Inflammatory macrophage treated with lipopolysaccharide for 1 hour (primary cell): ENCODE measurements at regions not wholly inside any gene's neighbourhood (a gene's known extent, or its start where the extent isn't known, plus 50 kb on each side); places are given as distances from the start of the nearest gene placed in this dataset.

Experiments used
- DNase-seq, 2 donors: peaks; one replicate each; pipeline ENCODE4 v3.0.0-alpha.2; 2020 to 2022

DNA sequence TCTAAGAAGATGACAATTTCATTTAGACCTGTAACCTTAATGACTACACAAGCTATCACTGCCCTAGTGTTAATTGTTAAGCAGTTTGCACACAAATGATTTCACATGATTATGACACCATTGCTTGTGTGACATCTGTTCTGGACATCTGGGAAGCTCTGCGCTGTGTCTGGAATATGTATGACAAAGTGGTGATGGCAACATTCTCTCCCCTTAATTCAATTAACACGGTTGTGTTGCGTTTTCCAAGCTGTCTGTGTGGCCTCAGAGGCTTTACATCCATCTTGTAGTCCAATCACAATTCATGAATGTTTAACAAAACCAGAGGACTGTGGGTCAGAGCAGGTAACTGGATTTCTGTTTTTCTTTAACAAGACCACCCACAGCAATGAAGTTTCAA lies 204.4 kb downstream of the COG6 start:
- no peak for DNase-seq

DNA sequence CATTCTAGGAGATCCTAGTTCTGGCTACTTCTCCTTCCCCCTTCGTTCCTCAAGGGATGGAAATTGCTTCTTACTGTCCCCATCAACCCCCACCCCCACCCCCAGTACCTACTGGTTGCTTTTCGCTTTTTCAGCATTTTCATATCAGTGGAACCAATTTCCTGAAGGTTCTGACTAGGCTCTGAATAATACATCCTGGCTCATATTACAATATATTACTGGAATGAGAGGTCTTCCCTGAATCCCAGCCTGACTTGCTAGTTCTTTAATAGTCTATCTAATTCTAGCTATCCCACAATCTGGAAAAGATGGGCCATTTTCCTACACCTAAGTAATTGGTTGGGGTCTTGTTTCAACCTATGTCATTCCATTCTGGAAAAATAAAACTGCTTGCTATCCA lies 207.4 kb downstream of the COG6 start:
- DNase-seq, result no peak

DNA sequence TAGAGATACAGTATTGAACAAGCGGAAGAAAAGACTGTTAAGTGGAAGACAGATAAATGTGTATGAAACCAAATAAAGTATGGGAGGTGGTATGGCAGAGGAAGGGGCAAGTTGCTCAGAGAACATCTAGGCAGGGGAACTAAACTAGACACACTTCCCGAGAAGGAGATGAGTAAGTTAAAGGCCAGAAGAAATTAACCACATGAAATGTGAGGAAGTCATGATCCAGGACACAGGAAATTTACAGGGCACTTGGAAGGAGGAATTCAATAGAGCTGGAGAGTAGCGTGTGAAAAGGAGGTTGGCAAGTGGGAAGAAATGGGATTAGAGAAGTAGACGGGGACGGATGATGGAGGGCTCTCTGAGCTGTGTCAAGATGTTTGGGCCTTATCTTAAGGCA lies 208.8 kb downstream of the COG6 start:
- DNase-seq, result no peak

DNA sequence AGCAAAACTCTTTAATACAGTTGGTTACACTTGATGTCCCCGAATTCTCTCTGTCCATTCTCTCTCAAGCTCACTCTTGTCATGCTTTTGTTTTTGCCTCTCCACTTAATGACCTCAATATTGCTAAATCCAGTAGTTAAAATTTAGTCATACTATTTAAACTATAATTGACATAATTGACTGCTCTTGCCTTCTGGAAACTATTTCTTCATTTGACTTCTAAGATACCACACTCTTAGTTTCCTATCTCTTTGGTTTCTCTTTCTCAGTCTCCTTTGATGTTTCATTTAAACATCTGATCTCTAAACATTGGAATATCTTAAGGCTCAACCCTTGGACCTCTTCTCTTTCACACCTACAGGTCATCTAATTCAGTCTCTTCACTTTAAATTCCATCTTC lies 211.3 kb downstream of the COG6 start:
- no peak for DNase-seq

DNA sequence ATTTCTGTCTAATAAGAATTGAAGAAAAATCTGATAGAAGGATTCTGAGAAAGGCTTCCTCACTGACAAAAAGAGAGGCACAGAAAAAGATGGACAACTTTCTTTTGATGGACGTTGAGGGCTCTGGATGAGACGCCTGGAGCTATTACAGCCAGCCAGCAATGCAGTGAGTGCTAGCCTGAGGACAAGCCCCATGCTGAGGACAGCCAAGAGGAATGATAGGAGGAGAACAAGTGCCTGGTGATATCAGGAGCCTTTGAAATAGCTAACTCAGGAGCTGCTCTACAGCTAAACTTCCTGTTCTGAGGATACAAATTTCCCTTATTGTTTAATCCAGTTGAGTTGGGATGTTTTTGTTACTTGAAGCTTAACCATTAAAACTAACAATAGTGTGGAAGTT lies 212.3 kb downstream of the COG6 start:
- DNase-seq, result no peak

DNA sequence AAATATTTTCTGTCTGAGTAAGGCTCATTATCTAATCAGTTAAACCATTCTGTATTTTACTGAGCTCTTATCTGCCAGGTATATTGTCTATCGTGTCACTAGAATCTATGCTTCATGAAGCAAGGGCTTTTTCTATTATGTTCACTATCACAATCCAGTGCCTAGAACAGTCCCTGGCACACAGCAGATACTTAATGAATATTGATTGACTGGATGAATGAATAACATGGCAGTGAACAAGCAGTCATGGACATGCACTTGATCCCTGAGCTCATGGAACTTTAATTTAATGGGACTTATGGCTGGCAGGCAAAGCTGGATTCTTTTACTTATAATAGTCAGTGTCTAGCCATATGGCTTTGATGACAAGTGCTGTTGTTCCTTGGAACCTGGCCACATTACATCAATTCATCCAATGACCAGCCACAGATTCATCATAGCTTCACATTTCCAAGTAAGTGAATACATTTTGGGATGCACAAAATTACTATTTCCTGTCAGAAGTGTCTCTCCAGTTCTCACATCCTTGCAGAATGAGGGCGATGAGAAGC lies 214.8 kb downstream of the COG6 start:
- DNase-seq, result no peak

DNA sequence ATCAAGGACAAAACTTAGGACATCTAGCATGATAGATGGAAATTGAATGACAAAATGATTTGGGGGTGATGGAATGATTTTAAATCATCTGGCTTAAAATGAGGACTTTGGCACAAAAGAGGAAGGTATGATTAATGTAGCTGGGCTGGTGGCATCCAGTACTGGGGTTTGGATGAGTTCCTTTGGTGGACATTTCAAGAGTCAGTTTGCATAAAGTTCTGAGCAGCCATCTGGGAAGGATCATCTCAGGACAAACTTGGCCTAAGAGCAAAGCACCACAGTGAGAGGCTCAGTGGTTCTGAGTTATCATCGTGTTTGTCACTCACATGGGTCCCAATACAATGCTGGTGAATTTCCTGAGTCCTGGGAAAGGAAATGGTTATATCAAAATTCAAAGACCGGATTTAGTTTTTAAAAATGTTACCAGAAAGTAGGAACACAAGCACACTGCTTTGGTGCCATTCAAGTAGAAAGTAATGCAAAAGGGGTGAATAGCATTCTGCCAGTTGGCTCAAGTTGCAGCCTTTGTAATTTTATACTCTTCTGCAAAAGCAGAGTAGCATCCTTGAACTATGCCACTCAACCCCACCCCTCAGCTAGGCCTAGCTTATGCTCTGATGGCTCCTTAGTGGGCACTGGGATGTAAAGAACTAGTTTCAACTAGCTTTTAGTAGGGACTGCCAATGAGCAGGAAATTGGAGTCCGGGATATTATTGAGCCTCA lies 219.0 kb downstream of the COG6 start:
- DNase-seq, result no peak

DNA sequence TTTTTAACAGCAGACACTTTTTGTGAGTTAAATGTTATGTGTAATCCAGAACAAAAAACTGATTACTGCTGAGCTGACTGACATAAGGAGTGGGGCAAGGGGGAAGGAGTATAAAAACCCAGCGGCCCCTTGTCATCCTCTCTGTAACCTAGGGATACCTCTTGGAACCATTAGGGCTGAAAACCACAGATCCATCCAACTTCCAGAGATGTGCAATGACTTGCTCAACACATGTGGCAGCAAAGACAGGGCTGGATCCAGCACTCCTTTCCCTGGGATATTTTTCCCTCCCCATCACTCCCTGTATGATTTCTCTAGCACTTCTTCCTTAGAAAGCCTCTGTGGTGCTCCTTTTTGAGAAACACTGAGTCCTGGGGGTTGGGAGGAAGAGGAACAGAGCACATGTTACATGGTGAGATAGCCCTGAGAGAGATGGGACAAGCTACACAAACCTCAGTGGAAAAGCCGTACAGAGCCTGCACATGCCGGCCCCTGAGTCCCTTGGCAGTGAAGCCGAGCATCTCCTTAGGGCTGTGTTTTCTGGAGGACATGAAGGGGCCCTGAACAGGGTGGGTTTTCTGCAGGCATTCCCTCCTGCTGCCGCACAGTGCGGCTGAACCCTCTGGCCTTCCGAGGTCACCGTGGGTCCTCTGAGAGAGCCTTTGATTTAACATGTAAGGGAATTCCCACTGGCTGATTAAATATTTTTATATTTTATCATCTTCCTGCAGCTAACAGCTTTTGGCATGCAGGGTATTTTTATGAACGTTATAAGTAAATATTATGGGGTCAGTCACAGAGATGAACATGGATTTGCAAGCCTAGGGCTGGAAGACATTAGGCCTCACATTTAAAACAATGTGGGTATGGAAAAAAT lies 219.9 kb downstream of the COG6 start:
- no peak for DNase-seq

DNA sequence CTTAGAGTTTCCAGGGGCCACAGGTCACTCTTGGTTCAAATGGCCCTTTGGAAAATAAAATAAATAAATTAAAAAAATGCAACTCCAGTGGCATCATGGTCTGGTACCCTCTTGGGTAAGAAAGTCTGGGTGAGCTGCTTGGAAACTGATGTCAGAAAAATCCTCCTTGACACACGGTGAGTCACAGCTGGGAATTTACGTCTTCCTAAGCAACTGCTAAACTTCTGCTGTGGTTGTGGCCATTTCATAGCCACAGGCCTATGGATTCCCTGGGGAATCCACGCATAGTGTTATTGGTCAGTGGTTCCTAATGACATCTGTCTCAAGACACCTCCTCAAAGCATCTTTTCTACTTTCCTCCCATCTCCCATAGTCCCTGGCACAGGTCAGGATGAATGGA lies 220.8 kb downstream of the COG6 start:
- peak in 1 of 2 donors; percentile 1 for DNase-seq

DNA sequence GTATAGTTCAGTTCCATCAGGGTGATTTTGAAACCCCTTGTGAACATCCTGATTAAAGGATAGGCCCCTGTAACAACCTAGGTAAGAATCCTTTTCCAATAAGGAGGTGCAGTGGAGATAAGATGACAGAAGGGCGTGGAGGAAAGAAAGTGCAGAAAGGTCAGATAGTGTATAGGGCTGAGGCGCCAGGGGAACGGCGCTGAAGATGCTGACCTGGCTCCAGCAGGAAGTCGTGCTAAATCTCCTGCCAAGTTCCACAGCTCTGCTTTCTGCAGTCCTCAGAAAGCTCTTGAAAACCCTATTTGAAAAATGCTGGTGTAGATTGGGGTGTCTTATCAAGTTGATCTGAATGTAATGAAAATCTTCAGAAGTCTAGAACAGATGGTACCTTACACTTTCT lies 221.7 kb downstream of the COG6 start:
- DNase-seq, result no peak

DNA sequence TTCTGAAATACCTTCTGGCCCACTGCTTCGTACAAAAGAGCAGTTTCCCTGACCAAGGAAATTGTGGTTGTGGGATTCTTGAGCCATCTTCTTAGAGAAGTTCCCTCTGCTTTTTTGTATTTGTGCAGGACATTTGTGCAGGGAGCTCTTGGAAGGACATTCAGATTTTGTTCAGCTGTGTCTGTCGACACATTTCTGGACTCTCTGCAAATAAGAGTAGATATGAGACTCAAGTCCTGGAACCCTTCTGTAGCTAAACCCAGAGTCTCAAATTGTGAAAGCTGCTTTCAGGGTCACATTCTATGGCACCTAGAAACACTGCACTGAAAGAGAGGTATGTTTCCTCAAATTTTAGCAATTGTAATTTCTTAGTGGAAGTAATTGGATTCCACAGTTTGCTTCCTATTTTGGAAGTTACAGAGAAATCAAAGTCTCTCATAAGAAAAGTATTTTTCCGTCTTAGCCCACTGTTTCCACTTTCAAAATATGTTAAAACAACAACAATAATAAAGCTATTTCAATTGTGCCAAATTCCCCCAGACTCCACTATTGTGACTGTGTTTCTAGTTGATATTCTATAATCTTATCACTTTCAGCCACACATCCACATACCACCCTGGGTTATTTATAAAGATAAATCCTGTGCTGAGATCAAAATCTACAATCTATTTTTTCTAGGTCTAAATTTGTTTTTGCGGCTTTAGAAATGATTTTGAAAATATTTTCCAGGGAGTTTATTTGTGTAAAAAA lies 224.0 kb downstream of the COG6 start:
- DNase-seq, result no peak

DNA sequence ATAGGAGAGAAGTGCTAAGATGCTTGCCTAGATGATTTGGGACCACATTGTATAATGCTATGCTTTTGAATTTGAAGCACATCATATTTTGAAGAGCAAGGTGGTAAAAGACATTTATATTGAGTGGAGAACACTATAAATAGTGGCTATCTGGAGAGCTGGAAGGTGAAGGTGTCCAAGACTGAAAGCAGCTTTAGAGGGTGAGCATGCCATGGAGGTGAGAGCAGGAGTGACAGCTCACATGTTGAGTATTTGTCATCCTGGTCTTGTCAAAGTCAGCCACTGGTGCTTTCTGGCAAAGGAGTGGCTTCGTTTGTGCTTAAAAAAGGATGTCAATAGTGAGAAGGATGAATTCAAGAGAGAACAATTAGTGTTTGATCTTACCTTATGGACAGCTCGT lies 225.9 kb downstream of the COG6 start:
- DNase-seq, result no peak

DNA sequence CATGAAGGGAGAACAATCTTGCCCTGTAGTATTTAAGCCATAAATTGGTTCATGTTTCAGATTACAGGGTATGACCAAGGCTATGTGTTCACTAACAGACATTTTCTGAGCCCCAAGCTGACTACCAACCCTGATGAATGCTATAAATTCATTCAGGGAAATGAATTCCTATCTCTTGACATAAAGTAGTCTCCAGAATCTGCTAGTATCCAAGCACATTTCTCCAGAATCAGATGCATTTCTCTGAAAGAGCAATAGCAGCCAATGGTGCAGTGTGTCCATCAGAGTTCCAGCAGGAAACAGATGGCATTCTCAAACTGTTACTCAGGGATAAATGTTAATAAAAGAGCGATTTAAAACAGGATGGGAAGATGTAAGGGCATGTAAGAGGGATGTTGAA lies 226.4 kb downstream of the COG6 start:
- DNase-seq, result no peak

DNA sequence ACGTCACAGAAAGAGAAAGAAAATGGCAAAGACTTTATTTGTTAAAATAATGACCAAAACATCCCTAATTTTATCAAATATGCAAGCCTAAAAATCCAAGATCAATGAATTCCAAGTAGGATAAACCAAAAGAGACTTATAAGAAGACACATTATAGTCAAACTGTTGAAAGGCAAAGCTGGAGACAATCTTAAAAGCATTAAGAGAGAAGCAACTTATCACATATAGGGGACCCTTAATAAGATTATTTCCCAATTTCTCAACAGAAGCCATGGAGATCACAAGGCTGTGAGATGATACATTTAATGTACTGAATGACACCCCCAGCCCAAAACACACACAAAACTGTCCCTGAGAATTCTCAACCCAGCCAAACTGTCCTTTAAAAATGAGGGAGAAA lies 228.7 kb downstream of the COG6 start:
- DNase-seq, result no peak

DNA sequence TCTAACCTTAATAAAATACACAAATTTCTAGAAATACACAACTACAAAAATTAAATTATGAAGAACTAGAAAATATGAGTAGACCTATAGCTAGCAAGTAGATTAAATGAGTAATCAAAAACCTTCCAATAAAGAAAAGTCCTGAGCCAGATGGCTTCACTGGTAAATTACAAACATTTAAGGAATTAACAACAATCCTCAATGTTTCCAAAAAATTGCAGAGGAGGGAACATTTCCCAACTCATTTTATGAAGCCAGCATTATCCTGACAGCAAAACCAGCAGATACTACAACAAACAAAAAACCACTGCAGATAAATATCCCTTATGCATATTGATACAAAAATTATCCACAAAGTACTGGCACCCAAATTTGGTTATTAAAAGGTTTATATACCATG lies 230.9 kb downstream of the COG6 start:
- DNase-seq, result no peak

DNA sequence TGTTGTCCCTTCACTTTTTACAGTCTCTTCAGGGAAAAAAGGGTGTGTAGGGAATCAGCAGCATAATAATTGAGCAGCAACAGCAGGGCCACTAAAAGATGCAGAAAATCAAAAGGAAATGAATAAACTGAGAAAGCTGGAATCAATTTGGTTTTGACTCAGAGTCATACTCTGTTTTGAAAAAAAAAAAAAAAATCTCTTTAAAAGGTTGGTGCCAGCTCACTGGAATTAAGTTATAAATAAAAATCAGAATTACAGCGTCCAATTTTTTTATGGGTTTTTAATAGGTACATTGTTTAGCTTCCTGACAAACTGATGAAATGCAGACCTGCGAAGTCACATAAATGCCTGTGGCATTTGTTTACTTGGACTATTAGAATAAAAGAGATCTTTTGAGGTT lies 231.9 kb downstream of the COG6 start:
- no peak for DNase-seq

DNA sequence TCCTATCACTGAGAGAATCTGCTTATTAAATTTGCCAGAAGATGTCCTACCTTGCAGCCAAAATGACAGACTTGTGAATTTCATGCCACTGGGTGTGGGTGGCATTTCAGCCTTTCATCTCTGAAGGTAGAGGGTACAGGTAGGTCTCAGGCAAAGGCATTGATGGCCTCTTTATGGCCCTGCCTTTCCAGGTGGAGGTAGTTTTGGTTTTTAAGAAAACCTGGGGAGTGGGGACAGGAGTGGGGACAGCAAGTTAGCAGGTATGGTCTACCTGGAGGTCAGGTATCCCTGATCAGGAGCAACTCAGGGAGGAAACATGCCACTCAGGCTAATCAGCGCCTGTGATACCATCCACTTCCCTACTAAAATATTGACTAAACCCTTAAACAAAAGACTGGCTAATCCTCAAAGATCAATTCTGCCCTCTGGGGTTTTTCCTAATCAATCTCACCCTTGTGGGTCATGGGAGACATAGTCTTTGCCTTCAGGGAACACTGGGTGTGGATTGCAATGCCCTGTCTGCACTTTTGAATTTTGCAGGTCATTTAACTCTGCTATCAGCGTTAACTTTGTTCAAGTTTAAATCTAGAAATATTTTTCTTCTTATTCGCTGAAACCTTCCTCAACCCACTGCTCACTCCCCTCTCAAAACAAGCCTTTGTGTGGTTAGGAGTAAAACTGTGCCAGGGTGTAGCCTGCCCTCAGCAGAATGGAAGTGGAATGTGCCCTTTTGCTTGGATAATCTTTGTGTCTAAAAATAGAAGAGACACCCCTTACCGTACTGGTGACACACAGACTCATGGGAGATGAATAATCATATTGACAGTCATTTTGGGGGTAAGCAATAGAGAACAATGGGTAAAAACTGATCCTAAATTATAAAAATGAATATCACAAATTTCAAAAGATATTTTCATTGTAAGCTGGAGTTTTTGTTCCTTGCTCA lies 233.7 kb downstream of the COG6 start:
- DNase-seq, result no peak

DNA sequence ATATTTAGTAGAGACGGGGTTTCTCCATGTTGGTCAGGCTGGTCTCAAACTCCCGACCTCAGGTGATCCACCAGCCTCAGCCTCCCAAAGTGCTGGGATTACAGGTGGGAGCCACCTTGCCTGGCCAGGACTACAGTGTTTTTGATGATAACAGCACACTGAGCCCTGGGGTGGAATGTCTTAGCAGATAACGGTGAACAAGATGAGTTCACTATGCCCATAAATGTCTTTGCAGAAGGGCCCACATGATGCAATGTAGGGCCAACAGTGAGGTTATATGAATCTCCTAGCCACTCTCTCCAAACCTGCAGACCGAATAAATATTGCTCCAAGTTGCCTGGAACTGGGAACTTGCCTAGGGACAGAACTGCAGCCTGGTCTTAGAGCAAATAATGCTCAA lies 235.1 kb downstream of the COG6 start:
- no peak for DNase-seq

DNA sequence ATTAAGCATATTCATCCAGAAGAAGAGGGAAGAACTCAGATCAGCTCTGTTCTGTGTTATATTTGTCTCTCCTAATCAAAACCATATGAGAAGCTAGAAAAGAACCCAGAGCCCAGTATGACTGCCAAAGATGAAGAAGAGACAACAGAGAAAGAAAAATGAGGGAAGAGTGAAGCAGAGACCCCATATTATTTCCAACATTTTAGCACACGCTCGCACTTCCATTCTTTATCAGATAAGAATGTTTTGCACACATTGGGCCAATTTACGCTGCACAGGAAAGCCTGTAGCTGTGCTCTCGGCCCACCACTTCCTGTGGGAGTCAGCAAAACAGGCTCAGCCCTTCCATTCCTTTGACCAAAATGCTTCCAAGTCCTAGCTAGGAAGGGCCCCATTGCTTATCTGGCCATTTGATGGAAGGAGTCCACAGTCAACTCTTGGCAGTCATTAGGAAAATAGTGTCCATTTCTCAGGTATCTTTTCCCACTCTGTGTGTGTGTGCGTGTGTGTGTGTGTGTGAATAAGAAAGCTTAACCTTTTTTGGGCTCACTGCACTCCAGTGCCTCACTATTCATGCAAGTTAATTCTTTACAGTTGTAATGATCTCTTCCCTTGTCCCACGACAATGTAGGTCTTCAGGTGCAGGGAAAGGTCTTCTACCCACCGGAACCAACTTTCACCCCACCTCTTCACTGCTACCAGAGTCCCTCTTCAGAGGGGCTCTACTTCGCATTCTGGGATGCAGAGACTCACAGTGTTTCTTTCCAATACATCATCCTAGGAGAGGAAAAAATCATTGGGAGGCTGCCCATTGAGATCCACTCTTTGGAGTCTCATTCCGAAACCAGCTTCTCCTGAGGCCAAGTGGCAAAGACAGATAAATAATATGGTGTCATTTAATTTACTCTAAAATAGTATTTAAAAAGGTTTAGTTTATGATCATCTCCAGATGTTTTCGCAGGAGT lies 237.5 kb downstream of the COG6 start:
- no peak for DNase-seq

DNA sequence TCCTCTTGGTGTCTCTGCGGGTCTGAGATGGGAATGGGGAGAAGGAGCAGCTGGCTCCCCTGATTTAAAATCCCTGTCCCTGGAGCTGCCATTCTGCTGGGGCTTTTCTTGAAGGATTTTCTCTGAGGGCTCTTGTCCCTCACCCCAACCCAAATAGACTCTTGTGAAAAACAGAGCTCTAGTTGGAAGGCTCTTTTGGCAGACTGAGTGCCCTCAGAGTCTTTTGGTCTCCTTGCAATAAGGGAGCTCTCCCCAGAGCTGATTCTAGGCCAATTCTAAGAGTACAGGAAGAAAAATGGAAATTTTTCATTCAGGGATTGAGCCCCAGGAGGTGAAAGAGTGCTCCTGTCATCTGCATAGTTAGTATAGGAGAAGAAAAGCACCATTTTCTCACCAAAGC lies 238.3 kb downstream of the COG6 start:
- no peak for DNase-seq

DNA sequence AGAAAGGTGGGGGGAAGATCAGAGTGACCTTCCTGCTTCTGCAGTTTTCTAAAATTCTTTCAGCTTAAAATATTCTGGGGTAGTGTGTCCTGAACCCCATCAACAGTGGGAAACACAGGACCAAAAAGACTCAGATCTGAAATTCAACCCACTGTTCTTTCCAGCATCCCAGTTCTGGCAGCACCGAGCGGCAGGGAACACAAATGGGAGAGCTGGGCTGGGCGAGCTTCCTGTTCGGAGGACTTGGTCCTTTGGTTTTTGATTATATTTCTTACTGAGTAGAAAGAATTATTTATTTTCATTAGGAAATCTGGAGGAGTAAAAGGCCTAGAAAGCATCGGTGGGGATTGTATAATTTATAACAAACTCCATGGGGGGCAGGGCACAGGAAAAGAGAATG lies 239.1 kb downstream of the COG6 start:
- no peak for DNase-seq
